ENCODE measurements at regions not wholly inside any gene's neighbourhood (a gene's known extent, or its start where the extent isn't known, plus 50 kb on each side); places are given as distances from the start of the nearest gene placed in this dataset.

DNA sequence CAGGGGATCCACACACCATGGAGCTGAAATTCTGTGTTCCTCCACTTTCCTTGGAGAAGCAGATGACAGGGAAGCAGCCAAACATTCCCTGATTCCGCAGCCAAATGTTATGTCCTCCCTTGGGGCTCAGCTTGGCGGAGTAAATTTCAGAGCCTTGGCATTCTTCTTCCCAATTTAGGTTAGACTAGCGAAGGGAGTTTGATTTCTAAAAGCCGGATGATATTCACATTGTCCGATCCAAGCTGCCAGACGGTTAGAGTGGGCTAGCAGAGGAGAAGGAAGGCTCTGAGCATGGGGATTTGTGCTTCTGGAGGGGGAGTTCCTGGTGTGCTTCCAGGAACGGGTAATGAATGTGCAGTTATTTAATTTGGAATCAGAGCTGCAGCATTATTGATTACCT is 380.4 kb upstream of the EEF2KMT start:
- H3K4me1 Mint-ChIP-seq: no peaks in the 10 kb centered on the region
- POLR2A ChIA-PET: no interaction called here
- H3K36me3 Mint-ChIP-seq (ENCODE audit: low read depth): no peaks in the 10 kb centered on the region
- no peak overlapping the region for H3K4me3 Mint-ChIP-seq
- CTCF ChIA-PET: no interaction called here
- no peaks in the 10 kb centered on the region for H3K9me3 Mint-ChIP-seq
- no peaks in the 10 kb centered on the region for H3K27me3 Mint-ChIP-seq
- no peak for DNase-seq
- no peak overlapping the region for H3K27ac Mint-ChIP-seq

DNA sequence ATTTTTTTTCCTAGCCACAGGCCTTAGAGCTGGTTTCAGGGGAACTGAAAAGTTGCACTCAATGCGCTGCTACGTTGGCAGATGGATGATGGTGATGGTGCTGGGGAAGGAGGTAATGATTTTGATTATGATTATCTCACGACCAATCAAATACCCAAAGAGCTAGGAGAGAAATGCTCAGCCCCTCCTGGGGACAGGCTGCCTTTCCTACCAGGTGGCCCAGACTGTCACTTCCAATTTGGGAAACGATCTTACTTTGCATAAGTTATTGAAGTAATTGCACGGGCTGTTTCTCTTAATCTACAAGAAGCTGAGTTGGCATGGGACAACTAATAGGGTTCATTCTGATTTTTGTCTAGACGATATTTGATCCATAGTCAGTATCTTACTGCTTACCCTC is 379.7 kb upstream of the EEF2KMT start:
- Mint-ChIP-seq H3K4me3 (no peak overlapping the region), H3K27ac (no peak overlapping the region), H3K9me3 (no peaks in the 10 kb centered on the region), H3K4me1 (no peaks in the 10 kb centered on the region), H3K27me3 (no peaks in the 10 kb centered on the region), H3K36me3 (ENCODE audit: low read depth) (no peaks in the 10 kb centered on the region)
- POLR2A ChIA-PET: no interaction called here
- DNase-seq: no peak
- CTCF ChIA-PET: no interaction called here

DNA sequence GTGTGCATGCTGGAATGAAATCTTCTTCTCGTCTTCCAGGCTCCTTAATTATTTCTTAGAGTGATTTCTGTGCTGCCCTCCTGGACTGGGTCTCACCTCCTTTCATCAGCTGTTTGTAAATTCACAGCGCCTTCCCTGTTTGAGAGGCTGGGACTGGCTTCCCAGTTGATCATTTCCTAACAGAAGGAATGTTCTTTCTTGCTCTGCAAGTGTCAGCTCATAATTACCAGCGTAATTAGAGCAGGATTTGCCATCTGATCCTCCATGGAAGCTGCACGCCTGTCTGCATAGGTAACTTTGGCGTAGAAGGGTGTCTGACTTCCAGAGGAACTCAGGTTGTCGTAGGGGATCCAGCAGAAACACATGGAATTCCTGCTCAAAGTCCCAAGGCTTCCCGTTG is 375.0 kb upstream of the EEF2KMT start:
- Mint-ChIP-seq H3K9me3 (no peaks in the 10 kb centered on the region), H3K36me3 (ENCODE audit: low read depth) (no peaks in the 10 kb centered on the region), H3K4me1 (no peaks in the 10 kb centered on the region), H3K27me3 (no peaks in the 10 kb centered on the region), H3K4me3 (no peak overlapping the region), H3K27ac (no peak overlapping the region)
- POLR2A ChIA-PET: no interaction called here
- CTCF ChIA-PET: no interaction called here
- DNase-seq: no peak

DNA sequence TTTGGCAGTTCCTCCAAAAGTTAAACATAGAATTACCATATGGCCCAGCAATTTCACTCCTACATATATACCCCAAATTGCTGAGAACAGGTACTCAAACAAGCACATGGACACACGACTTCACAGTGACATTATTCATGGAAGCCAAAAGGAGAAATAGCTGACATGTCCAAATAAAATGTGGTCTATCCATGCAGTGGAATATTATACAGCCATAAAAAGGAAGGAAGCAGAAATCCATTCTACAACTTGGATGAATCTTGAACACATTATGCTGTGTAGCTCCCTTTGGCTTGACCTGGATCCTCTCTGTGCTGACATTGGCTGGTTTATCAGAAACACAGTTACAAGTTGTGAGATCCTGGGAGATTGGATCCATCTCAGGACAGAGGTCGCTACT is 370.9 kb upstream of the EEF2KMT start:
- ChIA-PET CTCF (no interaction called here), POLR2A (no interaction called here)
- DNase-seq: no peak
- Mint-ChIP-seq H3K36me3 (ENCODE audit: low read depth) (no peaks in the 10 kb centered on the region), H3K4me1 (no peaks in the 10 kb centered on the region), H3K27ac (no peak overlapping the region), H3K27me3 (no peaks in the 10 kb centered on the region), H3K4me3 (no peak overlapping the region), H3K9me3 (no peaks in the 10 kb centered on the region)

DNA sequence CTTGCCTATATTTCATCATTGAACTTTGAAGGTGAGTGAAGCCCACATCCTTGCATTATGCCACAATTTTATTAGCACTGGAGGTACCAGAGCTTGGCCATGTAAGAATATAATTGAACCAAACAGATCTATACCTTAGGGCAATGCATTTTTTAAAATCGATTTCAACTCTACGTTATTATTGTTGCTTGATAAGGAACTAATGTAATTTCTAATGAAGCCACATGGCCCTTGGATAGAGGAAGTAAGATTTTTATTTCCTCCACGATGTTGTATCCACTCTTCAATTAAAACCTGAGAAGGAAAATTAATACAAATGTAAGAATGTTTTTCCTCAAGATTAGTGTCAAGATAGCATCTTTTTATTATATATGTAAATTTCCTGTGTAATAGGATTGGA is 370.0 kb upstream of the EEF2KMT start:
- H3K4me1 Mint-ChIP-seq: no peaks in the 10 kb centered on the region
- no peak for DNase-seq
- no peaks in the 10 kb centered on the region for H3K27me3 Mint-ChIP-seq
- ChIA-PET POLR2A (no interaction called here), CTCF (no interaction called here)
- no peak overlapping the region for H3K4me3 Mint-ChIP-seq
- H3K36me3 Mint-ChIP-seq (ENCODE audit: low read depth): no peaks in the 10 kb centered on the region
- no peaks in the 10 kb centered on the region for H3K9me3 Mint-ChIP-seq
- no peak overlapping the region for H3K27ac Mint-ChIP-seq

DNA sequence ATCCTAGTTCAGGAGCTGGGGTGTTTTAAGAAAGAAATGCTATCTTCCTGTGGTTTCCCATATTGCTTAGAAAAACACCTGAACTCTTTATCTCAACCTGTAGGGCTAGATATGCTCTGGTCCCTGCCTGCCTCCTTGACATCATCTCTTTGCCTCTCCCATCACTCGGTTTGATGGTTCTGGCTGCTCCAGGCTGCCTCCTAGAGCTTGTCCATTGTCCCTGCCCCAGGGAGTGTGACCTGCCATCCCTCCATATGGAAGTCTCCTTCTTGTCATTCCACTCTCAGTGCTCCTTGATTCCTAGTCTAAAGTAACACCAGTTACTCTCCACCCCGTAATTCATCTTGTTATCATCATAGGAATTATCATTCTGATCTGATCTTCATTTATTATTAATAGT is 369.0 kb upstream of the EEF2KMT start:
- no peak for DNase-seq
- H3K36me3 Mint-ChIP-seq (ENCODE audit: low read depth): no peaks in the 10 kb centered on the region

DNA sequence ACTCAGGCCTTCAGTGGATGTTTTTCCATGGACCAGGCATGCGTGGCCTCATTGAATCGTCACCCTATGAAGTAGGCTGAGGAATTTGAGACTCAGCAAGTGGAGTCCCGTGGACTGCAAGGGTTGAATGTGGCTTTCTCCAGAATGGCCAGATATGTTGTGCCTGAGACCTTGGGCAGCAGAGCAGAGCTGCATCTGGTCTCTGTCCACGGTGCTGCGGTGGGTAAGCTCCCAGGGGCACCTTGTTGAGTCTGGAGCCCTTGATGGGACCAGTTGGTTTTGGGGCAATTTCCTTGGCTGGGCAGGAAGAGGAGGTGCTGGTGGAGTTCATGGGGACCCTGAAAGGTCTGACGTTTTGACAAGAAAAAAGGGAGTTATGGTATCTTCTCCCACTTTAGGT is 368.1 kb upstream of the EEF2KMT start:
- Mint-ChIP-seq H3K27ac (no peak overlapping the region), H3K4me1 (no peaks in the 10 kb centered on the region), H3K36me3 (ENCODE audit: low read depth) (no peaks in the 10 kb centered on the region), H3K9me3 (no peaks in the 10 kb centered on the region), H3K4me3 (no peak overlapping the region), H3K27me3 (no peaks in the 10 kb centered on the region)
- no peak for DNase-seq
- POLR2A ChIA-PET: no interaction called here
- CTCF ChIA-PET: no interaction called here

More for the DNA sequence above, 369.0 kb upstream of the EEF2KMT start:
- ChIA-PET POLR2A (no interaction called here), CTCF (no interaction called here)
- no peaks in the 10 kb centered on the region for H3K27me3 Mint-ChIP-seq
- no peak overlapping the region for H3K27ac Mint-ChIP-seq
- H3K9me3 Mint-ChIP-seq: no peaks in the 10 kb centered on the region
- H3K4me1 Mint-ChIP-seq: no peaks in the 10 kb centered on the region
- H3K4me3 Mint-ChIP-seq: no peak overlapping the region

DNA sequence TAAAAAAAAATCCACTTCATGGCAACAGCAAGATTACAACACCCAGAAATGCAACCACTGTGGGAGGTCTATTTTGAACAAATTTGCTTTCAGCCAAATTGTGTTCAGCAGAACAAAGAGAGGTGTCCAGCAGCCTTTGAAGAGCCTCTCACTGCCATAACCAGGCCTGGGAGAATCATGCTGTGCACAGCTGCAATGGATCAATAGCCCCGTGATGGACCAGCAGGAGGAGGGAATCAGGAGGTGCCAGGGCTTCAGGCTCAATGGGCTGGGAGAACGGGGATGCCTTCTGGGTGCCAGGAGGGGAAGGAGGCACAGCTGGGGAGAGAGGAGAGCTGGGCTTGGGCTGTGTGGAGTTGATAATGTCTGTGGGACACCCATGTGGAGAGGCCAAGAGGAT is 366.2 kb upstream of the EEF2KMT start:
- H3K27me3 Mint-ChIP-seq: no peaks in the 10 kb centered on the region

DNA sequence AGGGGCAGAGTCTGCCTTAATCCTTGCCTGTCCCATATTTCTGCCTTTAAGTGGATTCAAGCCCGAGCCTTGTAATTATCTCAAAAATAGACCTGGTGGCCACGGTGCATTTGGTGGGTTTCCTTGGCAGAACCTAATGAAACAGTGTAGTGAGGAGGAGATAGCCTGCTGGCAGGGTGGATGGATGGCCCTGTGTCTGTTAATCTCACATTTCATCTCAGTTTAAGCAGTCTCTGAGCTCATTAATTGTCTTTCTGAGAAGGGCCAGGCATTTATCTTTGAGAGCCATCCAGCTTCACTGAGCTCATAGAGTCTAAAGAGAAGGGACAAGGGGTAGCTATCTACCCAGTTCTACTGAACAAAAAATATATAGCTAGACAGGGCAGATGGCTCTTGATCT is 364.0 kb upstream of the EEF2KMT start:
- H3K27me3 Mint-ChIP-seq: no peaks in the 10 kb centered on the region
- H3K9me3 Mint-ChIP-seq: no peaks in the 10 kb centered on the region
- DNase-seq: no peak
- H3K36me3 Mint-ChIP-seq (ENCODE audit: low read depth): no peaks in the 10 kb centered on the region
- ChIA-PET POLR2A (no interaction called here), CTCF (no interaction called here)
- no peak overlapping the region for H3K27ac Mint-ChIP-seq
- no peaks in the 10 kb centered on the region for H3K4me1 Mint-ChIP-seq
- no peak overlapping the region for H3K4me3 Mint-ChIP-seq

More for the DNA sequence above, 366.2 kb upstream of the EEF2KMT start:
- POLR2A ChIA-PET: no interaction called here
- H3K36me3 Mint-ChIP-seq (ENCODE audit: low read depth): no peaks in the 10 kb centered on the region
- no peaks in the 10 kb centered on the region for H3K4me1 Mint-ChIP-seq
- no peak overlapping the region for H3K4me3 Mint-ChIP-seq
- H3K27ac Mint-ChIP-seq: no peak overlapping the region
- H3K9me3 Mint-ChIP-seq: no peaks in the 10 kb centered on the region
- CTCF ChIA-PET: interaction anchor here (0.7 kb wide), 1 partner anchor 266 kb away, joined by 3 read pairs; no protein-coding TSS in a partner anchor
- DNase-seq: no peak

DNA sequence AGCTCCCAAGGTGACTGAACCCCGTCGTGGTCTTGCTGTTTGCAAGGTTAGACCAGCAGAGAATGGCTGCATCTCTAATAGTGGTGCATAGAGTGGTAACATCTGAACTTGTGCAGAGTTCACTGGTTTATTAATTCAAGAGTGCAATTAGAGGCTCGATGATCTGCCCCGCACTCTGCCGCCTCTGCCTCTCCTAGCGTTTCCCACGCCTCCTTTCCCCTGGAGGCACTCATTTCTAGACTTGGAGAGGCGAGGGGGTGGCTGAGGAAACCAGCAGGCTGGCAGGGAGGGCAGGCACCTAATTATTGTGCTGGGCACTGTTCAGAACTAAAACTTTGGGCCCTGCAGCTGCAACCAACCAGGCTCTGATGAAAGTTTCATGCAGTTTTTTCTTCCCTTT is 363.5 kb upstream of the EEF2KMT start:
- no peak for DNase-seq
- no peaks in the 10 kb centered on the region for H3K4me1 Mint-ChIP-seq
- H3K9me3 Mint-ChIP-seq: no peaks in the 10 kb centered on the region
- H3K27ac Mint-ChIP-seq: no peak overlapping the region
- CTCF ChIA-PET: no interaction called here
- H3K27me3 Mint-ChIP-seq: no peaks in the 10 kb centered on the region
- no peak overlapping the region for H3K4me3 Mint-ChIP-seq
- POLR2A ChIA-PET: no interaction called here
- no peaks in the 10 kb centered on the region for H3K36me3 Mint-ChIP-seq (ENCODE audit: low read depth)

DNA sequence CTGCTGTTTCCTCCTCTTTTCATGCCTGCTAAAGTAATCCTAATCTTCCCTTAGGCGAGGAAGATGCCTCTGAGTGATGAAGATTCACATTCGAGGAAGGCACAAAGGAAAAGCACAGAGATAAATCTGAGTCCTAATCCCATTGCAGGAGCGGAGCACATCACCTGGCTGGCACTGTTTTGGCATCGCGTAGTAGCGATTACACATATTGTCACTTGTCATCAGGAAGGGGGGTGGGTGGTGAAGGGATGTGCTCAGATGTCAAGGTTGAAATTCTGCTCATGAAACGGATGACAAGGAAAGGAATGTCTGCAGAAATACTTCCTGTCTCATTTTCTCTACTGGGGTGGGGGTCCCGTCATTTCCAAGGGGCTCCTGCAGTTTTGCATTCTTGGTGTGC is 363.1 kb upstream of the EEF2KMT start:
- no peaks in the 10 kb centered on the region for H3K9me3 Mint-ChIP-seq
- ChIA-PET POLR2A (no interaction called here), CTCF (no interaction called here)
- no peaks in the 10 kb centered on the region for H3K27me3 Mint-ChIP-seq
- H3K4me3 Mint-ChIP-seq: no peak overlapping the region
- H3K27ac Mint-ChIP-seq: no peak overlapping the region
- H3K4me1 Mint-ChIP-seq: no peaks in the 10 kb centered on the region
- no peaks in the 10 kb centered on the region for H3K36me3 Mint-ChIP-seq (ENCODE audit: low read depth)
- DNase-seq: no peak

DNA sequence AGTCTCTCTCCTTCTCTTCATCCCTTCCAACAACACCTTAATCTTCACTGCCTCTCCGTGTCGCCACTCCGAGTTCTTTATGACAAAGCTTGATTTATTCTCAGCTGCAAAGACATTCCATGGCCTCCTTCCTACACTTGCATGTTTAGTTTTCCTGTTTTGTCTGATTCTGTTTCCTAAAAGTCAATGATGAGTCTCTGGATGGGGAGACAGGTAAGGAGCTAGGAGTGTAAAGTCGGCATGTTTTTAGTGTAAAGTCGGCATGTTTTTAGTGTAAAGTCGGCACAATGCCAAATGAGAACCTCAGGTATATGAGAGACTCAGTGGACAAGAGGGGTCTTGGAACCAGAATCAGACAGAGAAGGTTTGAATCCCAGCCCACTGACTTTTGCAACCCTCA is 362.3 kb upstream of the EEF2KMT start:
- no peak overlapping the region for H3K4me3 Mint-ChIP-seq
- H3K36me3 Mint-ChIP-seq (ENCODE audit: low read depth): no peaks in the 10 kb centered on the region
- POLR2A ChIA-PET: no interaction called here
- H3K4me1 Mint-ChIP-seq: no peaks in the 10 kb centered on the region
- no peak overlapping the region for H3K27ac Mint-ChIP-seq
- no peaks in the 10 kb centered on the region for H3K27me3 Mint-ChIP-seq
- no peak for DNase-seq
- CTCF ChIA-PET: no interaction called here
- no peaks in the 10 kb centered on the region for H3K9me3 Mint-ChIP-seq

DNA sequence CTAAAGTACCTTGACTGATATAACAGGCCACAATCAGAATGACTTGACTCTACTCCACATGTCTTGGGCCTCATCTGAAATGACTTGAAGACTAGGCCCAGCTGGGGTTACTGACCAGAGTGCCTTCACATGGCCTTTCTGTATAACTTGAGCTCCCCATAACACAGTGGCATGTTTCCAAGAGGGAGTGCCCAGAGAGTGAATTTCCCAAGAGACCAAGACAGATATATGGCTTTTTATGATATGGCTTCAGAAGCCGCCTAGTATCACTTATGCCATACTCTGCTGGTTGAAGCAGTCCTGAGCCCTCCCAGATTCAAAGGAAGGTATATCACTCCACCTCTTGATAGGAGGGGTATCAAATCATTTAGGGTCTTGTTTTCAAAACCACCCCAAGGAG is 357.5 kb upstream of the EEF2KMT start:
- POLR2A ChIA-PET: no interaction called here

DNA sequence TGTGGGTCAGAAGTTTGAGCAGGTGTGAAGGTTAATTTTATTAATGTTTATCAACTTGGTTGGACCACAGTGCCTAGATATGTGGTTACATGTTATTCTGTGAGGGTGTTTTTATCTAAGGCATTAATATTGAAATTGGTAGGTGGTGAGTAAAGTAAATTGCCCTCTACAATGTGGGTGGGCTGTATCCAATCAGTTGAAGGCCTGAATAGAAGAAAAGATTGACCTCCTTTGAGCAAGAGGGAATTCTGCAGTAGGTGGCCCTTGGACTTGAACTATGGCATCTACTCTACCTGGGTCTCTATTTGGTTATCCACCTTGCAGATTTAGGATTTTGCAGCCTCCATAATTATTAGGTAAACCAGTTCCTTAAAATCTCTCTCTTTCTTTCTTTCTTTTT is 356.8 kb upstream of the EEF2KMT start:
- DNase-seq: no peak
- POLR2A ChIA-PET: no interaction called here
- Mint-ChIP-seq H3K9me3 (no peaks in the 10 kb centered on the region), H3K27me3 (no peaks in the 10 kb centered on the region), H3K36me3 (ENCODE audit: low read depth) (no peaks in the 10 kb centered on the region), H3K27ac (no peak overlapping the region), H3K4me3 (no peak overlapping the region), H3K4me1 (no peaks in the 10 kb centered on the region)
- CTCF ChIA-PET: no interaction called here

More for the DNA sequence above, 357.5 kb upstream of the EEF2KMT start:
- no peak for DNase-seq
- H3K4me1 Mint-ChIP-seq: no peaks in the 10 kb centered on the region
- no peak overlapping the region for H3K27ac Mint-ChIP-seq
- CTCF ChIA-PET: no interaction called here
- H3K4me3 Mint-ChIP-seq: no peak overlapping the region
- H3K9me3 Mint-ChIP-seq: no peaks in the 10 kb centered on the region
- no peaks in the 10 kb centered on the region for H3K27me3 Mint-ChIP-seq
- H3K36me3 Mint-ChIP-seq (ENCODE audit: low read depth): no peaks in the 10 kb centered on the region

DNA sequence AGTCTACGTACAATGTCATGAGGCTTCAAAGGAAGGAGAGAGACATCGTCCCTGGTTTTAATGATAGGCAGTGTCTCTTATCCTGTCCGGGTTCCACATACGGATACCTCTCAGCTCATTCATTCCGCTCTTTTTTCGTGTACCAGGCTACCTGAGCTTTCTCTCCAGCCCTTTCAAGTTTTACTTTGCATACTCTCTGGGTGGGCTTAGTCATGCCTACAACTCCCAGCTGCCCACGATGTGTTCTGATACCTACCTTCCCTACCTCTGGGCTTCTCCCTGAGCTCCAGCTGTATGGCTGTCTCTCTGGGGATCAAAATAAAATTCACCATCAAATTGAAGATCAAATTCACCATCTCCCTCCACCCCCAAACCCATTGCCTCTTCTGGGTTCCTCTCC is 354.0 kb upstream of the EEF2KMT start:
- Mint-ChIP-seq H3K27me3 (no peaks in the 10 kb centered on the region), H3K36me3 (ENCODE audit: low read depth) (no peaks in the 10 kb centered on the region), H3K4me1 (no peaks in the 10 kb centered on the region), H3K4me3 (no peak overlapping the region), H3K27ac (no peak overlapping the region), H3K9me3 (peaks cover 3% of the 10 kb centered on the region)
- ChIA-PET CTCF (no interaction called here), POLR2A (no interaction called here)
- DNase-seq: no peak
